ENCODE measurements at regions not wholly inside any gene's neighbourhood (a gene's known extent, or its start where the extent isn't known, plus 50 kb on each side); places are given as distances from the start of the nearest gene placed in this dataset.
"Not testable (repeated sequence)": the region's sequence is repeated elsewhere in the genome, so short reads cannot be mapped to it uniquely, and the experiment has no call there.

GRCh38 chr14:51585055-51585454 is 66.7 kb upstream of the FRMD6 start:
- DNase-seq (ENCODE audit: low spot score), result no peak

- no peak for DNase-seq (ENCODE audit: low spot score)
These were observed 58.9 kb upstream of the FRMD6 start for GRCh38 chr14:51592836-51593235.

- no peak for DNase-seq (ENCODE audit: low spot score)
These were observed 58.3 kb upstream of the FRMD6 start for GRCh38 chr14:51593397-51593796.

- DNase-seq (ENCODE audit: low spot score), result no peak
These were observed 55.7 kb upstream of the FRMD6 start for GRCh38 chr14:51595881-51596455.

- no peak for DNase-seq (ENCODE audit: low spot score)
These were observed 55.1 kb upstream of the FRMD6 start for GRCh38 chr14:51596488-51597117.

GRCh38 chr14:51597261-51598001 is 54.3 kb upstream of the FRMD6 start:
- DNase-seq (ENCODE audit: low spot score), result no peak

- DNase-seq (ENCODE audit: low spot score), result not testable (repeated sequence)
These were observed 52.6 kb upstream of the FRMD6 start for GRCh38 chr14:51598924-51599600.

- no peak for DNase-seq (ENCODE audit: low spot score)
These were observed 51.1 kb upstream of the FRMD6 start for GRCh38 chr14:51600658-51601057.

All from activated CD4-positive, alpha-beta T cell treated with anti-CD3 and anti-CD28 coated beads, Interleukin-2, Interleukin-4, amounts not matched to agents 100 ng/mL and 50 ng/mL, durations not matched to agents 16 hours and 8 hours (primary cell).